ENCODE measurements at regions not wholly inside any gene's neighbourhood (a gene's known extent, or its start where the extent isn't known, plus 50 kb on each side); places are given as distances from the start of the nearest gene placed in this dataset.

DNA sequence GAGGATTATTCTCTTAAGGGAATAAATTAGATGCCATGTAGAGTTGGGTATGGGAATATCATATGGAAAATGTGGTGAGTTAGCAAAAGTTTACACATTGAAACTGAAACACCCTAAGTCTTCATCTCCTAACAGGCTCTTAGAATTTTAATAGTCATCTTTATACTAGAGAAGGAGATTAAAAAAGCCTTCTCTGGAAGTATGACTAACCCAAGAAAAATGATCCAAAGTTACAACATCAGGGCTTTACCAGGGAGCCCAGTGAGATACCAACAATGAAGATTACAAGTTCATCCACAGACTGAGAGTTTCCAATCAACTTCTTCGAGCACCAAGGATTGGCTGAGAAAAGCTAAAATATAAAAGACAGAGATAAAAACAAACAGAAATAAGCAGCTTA, 70.0 kb upstream of the KIAA0040 start:
- TF ChIP-seq POLR2AphosphoS5 (IDR thresholded peaks at IDR 0.05; ENCODE audit: low read depth, low read length) (no peak), POU2F2 (IDR thresholded peaks at IDR 0.05; ENCODE audit: low read depth, low read length) (no peak), POLR2A (IDR thresholded peaks at IDR 0.05; ENCODE audit: low read depth, low read length) (no peak)

Data from GM12891 (cell line).